Mesendoderm (in vitro differentiated cells): ENCODE measurements at regions not wholly inside any gene's neighbourhood (a gene's known extent, or its start where the extent isn't known, plus 50 kb on each side); places are given as distances from the start of the nearest gene placed in this dataset.

Experiments
- DNase-seq: peaks from one replicate; pipeline ENCODE4 v3.0.0; 2013
- H2AK5ac ChIP-seq: 2 replicates; pipeline ENCODE4 v1.6.1; 2013; ENCODE audit warnings: low read length, inconsistent platforms
- H2BK120ac ChIP-seq: 2 replicates; pipeline ENCODE4 v1.6.1; 2013; ENCODE audit warnings: low read depth, mild to moderate bottlenecking, low read length, moderate library complexity, mixed read lengths
- H2BK15ac ChIP-seq: replicated peaks from 2 replicates; pipeline ENCODE4 v1.6.1; 2013; ENCODE audit warnings: low read depth, mild to moderate bottlenecking, moderate library complexity
- H2BK5ac ChIP-seq: 2 replicates; pipeline ENCODE4 v1.6.1; 2013; ENCODE audit warnings: low read length, inconsistent platforms
- H3K18ac ChIP-seq: 2 replicates; pipeline ENCODE4 v1.6.1; 2013; ENCODE audit warnings: mild to moderate bottlenecking, low read length, mixed read lengths
- H3K23ac ChIP-seq: one replicate; pipeline ENCODE4 v1.6.1; 2013; ENCODE audit warnings: low read length
- H3K27ac ChIP-seq: 2 replicates; pipeline ENCODE4 v1.5.1; 2013; ENCODE audit warnings: low read depth, mild to moderate bottlenecking, inconsistent platforms, low read length, moderate library complexity
- H3K27me3 ChIP-seq: 2 replicates; pipeline ENCODE4 v1.6.1; 2013; ENCODE audit warnings: low read length, control low read depth, mild to moderate bottlenecking, inconsistent platforms; ENCODE audit not compliant: insufficient read depth, poor library complexity
- H3K36me3 ChIP-seq: 2 replicates; pipeline ENCODE4 v1.6.1; 2013; ENCODE audit warnings: low read length, inconsistent platforms; ENCODE audit not compliant: control insufficient read depth, insufficient read depth
- H3K4ac ChIP-seq: one replicate; pipeline ENCODE4 v1.6.1; 2013; ENCODE audit warnings: low read depth, mild to moderate bottlenecking, low read length, moderate library complexity
- H3K4me1 ChIP-seq: 2 replicates; pipeline ENCODE4 v1.6.1; 2013; ENCODE audit warnings: low read depth, low read length, inconsistent platforms; ENCODE audit not compliant: control insufficient read depth
- H3K4me2 ChIP-seq: 2 replicates; pipeline ENCODE4 v1.6.1; 2013; ENCODE audit warnings: low read length
- H3K4me3 ChIP-seq: 2 replicates; pipeline ENCODE4 v1.5.1; 2013; ENCODE audit warnings: mild to moderate bottlenecking, low read length
- H3K56ac ChIP-seq: one replicate; pipeline ENCODE4 v1.6.1; 2013; ENCODE audit warnings: low read length
- H3K79me1 ChIP-seq: 2 replicates; pipeline ENCODE4 v1.6.1; 2013; ENCODE audit warnings: low read length, inconsistent platforms
- H3K79me2 ChIP-seq: 2 replicates; pipeline ENCODE4 v1.6.1; 2013; ENCODE audit warnings: mild to moderate bottlenecking, low read length; ENCODE audit not compliant: control insufficient read depth, insufficient read depth
- H3K9ac ChIP-seq: 2 replicates; pipeline ENCODE4 v1.6.1; 2013; ENCODE audit warnings: low read length, inconsistent platforms
- H4K5ac ChIP-seq: one replicate; pipeline ENCODE4 v1.6.1; 2013; ENCODE audit warnings: low read length
- H4K8ac ChIP-seq: one replicate; pipeline ENCODE4 v1.6.1; 2013; ENCODE audit warnings: low read depth, mild to moderate bottlenecking, control low read depth, low read length, moderate library complexity
- WGBS: extraction: QIAGEN DNeasy Blood & Tissue Kit; methylation state at CpG from one replicate; pipeline ENCODE4 v1.1.7; 2013; ENCODE audit warnings: low lambda C conversion rate, missing lambda C conversion rate; ENCODE audit not compliant: insufficient coverage; ENCODE audit errors: extremely low coverage; 5-methylcytosine and 5-hydroxymethylcytosine counted together

DNA sequence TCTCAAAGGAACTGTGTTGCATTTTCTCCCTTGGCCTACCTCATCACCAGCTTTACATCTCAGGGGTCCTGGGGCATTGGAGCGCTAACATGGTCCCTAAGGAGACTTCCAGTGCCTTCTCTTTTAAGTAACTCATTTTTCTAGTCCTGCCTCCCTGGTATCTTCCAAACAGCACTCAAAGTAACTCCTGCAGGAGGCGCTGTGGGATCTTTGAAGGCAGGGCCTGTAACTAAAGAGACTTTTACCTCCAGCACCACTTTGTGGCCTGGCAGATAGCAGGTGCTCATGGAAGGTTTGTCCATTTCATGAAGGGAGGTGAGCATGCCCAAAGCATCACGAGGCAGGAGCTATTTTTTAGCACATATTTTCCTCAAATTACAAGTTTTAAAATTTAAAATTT, 411.0 kb upstream of the GYPC start:
- H3K23ac ChIP-seq = no peak overlapping the region
- DNase-seq = peak; percentile 87
- no peak overlapping the region for H2AK5ac ChIP-seq
- no peak overlapping the region for H3K18ac ChIP-seq
- no peaks in the 10 kb centered on the region for H3K79me1 ChIP-seq
- no peak overlapping the region for H3K4ac ChIP-seq
- H3K27me3 ChIP-seq = no peaks in the 10 kb centered on the region
- H3K36me3 ChIP-seq = no peaks in the 10 kb centered on the region
- H4K8ac ChIP-seq = no peak overlapping the region
- no peak overlapping the region for H3K56ac ChIP-seq
- H3K4me1 ChIP-seq = no peaks in the 10 kb centered on the region
- no peak overlapping the region for H3K4me3 ChIP-seq
- H2BK120ac ChIP-seq = no peak overlapping the region
- H2BK15ac ChIP-seq = no peak overlapping the region
- no peak overlapping the region for H2BK5ac ChIP-seq
- no peaks in the 10 kb centered on the region for H3K79me2 ChIP-seq
- H3K9ac ChIP-seq = no peak overlapping the region
- no CpG with 5 or more reads among the region's 3 CpGs for WGBS
- H3K27ac ChIP-seq = no peak overlapping the region
- no peak overlapping the region for H4K5ac ChIP-seq
- H3K4me2 ChIP-seq = no peak overlapping the region

DNA sequence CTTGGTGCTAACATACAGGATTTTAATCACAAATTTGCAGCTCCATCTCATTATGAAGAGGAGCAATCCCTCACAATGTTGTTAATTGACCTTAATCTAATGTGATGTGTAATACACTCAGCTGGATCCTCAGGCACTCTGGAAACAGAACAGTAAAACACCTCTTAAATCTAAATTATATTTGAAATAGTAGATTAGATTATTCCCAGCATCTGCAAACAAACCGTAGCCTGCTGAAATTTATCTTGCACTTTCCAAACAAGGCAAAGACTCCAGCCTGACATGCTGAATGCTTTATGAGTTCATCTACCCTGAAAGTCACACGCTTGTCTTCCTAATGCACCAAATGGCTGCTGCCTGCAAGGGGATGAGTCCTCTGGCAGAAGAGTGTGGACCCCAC, 402.3 kb upstream of the GYPC start:
- H2BK120ac ChIP-seq = no peak overlapping the region
- H3K36me3 ChIP-seq = no peaks in the 10 kb centered on the region
- no peak overlapping the region for H2BK5ac ChIP-seq
- H4K5ac ChIP-seq = no peak overlapping the region
- H3K18ac ChIP-seq = no peak overlapping the region
- H3K27ac ChIP-seq = no peak overlapping the region
- H2AK5ac ChIP-seq = no peak overlapping the region
- H3K4ac ChIP-seq = no peak overlapping the region
- no peaks in the 10 kb centered on the region for H3K79me2 ChIP-seq
- H3K4me2 ChIP-seq = no peak overlapping the region
- H3K27me3 ChIP-seq = no peaks in the 10 kb centered on the region
- WGBS = no CpG with 5 or more reads among the region's 2 CpGs
- H2BK15ac ChIP-seq = no peak overlapping the region
- H3K4me1 ChIP-seq = no peaks in the 10 kb centered on the region
- no peak overlapping the region for H3K4me3 ChIP-seq
- H3K79me1 ChIP-seq = no peaks in the 10 kb centered on the region
- no peak overlapping the region for H3K23ac ChIP-seq
- H3K9ac ChIP-seq = no peak overlapping the region
- no peak overlapping the region for H3K56ac ChIP-seq
- peak; percentile 1 for DNase-seq
- no peak overlapping the region for H4K8ac ChIP-seq

DNA sequence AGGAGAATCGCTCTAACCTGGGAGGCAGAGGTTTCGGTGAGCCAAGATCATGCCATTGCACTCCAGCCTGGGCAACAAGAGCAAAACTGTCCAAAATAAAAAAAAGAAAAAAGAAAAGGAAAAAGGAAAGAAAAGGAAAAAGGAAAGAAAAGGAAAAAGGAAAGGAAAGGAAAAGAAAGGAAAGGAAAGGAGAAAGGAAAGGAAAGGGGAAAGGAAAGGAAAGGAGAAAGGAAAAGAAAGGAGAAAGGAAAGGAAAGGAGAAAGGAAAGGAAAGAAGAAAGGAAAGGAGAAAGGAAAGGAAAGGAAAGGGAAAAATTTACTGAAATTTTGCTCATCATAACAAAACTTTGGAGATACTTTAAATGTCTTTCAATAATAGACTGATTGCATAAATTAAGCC, 391.3 kb upstream of the GYPC start:
- no peaks in the 10 kb centered on the region for H3K4me1 ChIP-seq
- no peak overlapping the region for H2AK5ac ChIP-seq
- H3K4me3 ChIP-seq = no peak overlapping the region
- no peak overlapping the region for H3K56ac ChIP-seq
- no peak overlapping the region for H3K18ac ChIP-seq
- H3K4me2 ChIP-seq = no peak overlapping the region
- no peak overlapping the region for H4K8ac ChIP-seq
- DNase-seq = no peak
- no peaks in the 10 kb centered on the region for H3K79me1 ChIP-seq
- no peak overlapping the region for H2BK5ac ChIP-seq
- no peak overlapping the region for H2BK15ac ChIP-seq
- no peak overlapping the region for H3K23ac ChIP-seq
- no peak overlapping the region for H3K27ac ChIP-seq
- H3K79me2 ChIP-seq = no peaks in the 10 kb centered on the region
- no peak overlapping the region for H3K4ac ChIP-seq
- H3K27me3 ChIP-seq = no peaks in the 10 kb centered on the region
- H2BK120ac ChIP-seq = no peak overlapping the region
- H4K5ac ChIP-seq = no peak overlapping the region
- WGBS = no CpG with 5 or more reads among the region's 2 CpGs
- no peaks in the 10 kb centered on the region for H3K36me3 ChIP-seq
- no peak overlapping the region for H3K9ac ChIP-seq

DNA sequence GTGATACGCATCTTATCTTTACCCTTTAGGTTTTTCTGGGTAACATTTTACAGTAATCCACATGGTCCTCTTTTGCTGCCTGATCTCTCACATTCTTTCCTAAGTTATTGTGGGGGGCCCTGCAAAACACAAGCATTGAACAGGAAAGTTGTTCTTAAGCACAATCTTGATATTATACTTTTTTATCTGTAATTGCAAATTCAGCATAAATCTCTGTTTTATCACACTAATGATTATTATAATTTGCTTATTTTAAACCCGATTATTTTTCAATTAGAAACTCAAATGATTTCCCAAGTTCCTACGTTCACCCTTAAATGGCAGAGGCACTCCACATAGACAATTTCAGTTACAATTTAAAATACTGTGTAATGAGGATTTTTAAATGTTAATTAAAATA, 386.0 kb upstream of the GYPC start:
- WGBS = 100% methylated on average over 1 of the region's 3 CpGs

DNA sequence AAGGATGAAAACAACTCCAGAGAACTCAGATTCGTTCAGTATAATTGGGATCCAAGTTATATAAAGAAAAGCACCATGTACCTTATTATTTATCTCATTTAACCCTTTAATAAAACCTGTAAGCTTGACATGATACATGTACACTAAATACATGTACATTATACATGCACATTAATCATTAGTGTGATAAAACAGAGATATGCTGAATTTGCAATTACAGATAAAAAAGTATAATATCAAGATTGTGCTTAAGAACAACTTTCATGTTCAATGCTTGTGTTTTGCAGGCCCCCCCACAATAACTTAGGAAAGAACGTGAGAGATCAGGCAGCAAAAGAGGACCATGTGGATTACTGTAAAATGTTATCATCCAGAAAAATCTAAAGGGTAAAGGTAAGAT, 385.4 kb upstream of the GYPC start:
- H3K9ac ChIP-seq = no peak overlapping the region
- no peak overlapping the region for H4K8ac ChIP-seq
- no peak overlapping the region for H3K27ac ChIP-seq
- H3K79me1 ChIP-seq = no peaks in the 10 kb centered on the region
- no peak overlapping the region for H2BK120ac ChIP-seq
- no peak overlapping the region for H2BK5ac ChIP-seq
- H3K56ac ChIP-seq = no peak overlapping the region
- H3K79me2 ChIP-seq = no peaks in the 10 kb centered on the region
- DNase-seq = no peak
- no peaks in the 10 kb centered on the region for H3K27me3 ChIP-seq
- no peak overlapping the region for H3K4me3 ChIP-seq
- no peak overlapping the region for H3K4me2 ChIP-seq
- H3K4me1 ChIP-seq = no peaks in the 10 kb centered on the region
- H3K18ac ChIP-seq = no peak overlapping the region
- H2AK5ac ChIP-seq = no peak overlapping the region
- no peak overlapping the region for H4K5ac ChIP-seq
- H3K4ac ChIP-seq = no peak overlapping the region
- no CpG with 5 or more reads among the region's 2 CpGs for WGBS
- no peak overlapping the region for H2BK15ac ChIP-seq
- no peak overlapping the region for H3K23ac ChIP-seq
- H3K36me3 ChIP-seq = no peaks in the 10 kb centered on the region

More for the DNA sequence above, 386.0 kb upstream of the GYPC start:
- Histone ChIP-seq H3K4me2 (no peak overlapping the region), H3K79me2 (no peaks in the 10 kb centered on the region), H2AK5ac (no peak overlapping the region), H3K56ac (no peak overlapping the region), H3K27me3 (no peaks in the 10 kb centered on the region), H3K79me1 (no peaks in the 10 kb centered on the region), H3K18ac (no peak overlapping the region), H4K5ac (no peak overlapping the region), H3K4ac (no peak overlapping the region), H3K4me1 (no peaks in the 10 kb centered on the region), H3K36me3 (no peaks in the 10 kb centered on the region), H2BK120ac (no peak overlapping the region), H3K9ac (no peak overlapping the region), H2BK5ac (no peak overlapping the region), H2BK15ac (no peak overlapping the region), H3K4me3 (no peak overlapping the region), H4K8ac (no peak overlapping the region), H3K23ac (no peak overlapping the region), H3K27ac (no peak overlapping the region)
- DNase-seq = no peak

DNA sequence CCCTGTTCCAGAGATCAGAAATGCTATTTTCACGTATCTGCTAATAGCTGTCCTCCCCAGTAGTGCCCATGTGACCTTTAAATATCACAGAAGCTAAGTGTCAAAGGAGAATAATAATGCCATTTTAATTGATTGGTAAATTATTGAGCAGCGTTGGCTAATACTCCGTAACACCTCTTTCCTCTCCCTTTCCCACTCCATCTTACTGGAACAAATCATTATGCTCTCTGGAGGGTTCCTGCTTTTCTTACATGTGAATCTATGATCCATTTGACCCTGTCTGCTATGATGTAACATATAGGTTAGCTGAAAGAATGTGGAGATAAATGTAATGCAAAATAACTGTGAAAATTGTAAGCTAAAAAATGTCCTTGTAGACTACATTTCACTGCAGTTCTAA, 383.6 kb upstream of the GYPC start:
- no peak overlapping the region for H3K9ac ChIP-seq
- H3K56ac ChIP-seq = no peak overlapping the region
- no peak overlapping the region for H2AK5ac ChIP-seq
- H3K4me1 ChIP-seq = no peaks in the 10 kb centered on the region
- H3K4me2 ChIP-seq = no peak overlapping the region
- H3K79me2 ChIP-seq = no peaks in the 10 kb centered on the region
- H3K18ac ChIP-seq = no peak overlapping the region
- no peak overlapping the region for H4K5ac ChIP-seq
- H3K4me3 ChIP-seq = no peak overlapping the region
- H4K8ac ChIP-seq = no peak overlapping the region
- H3K23ac ChIP-seq = no peak overlapping the region
- no peaks in the 10 kb centered on the region for H3K27me3 ChIP-seq
- H2BK5ac ChIP-seq = no peak overlapping the region
- H3K4ac ChIP-seq = no peak overlapping the region
- no peak overlapping the region for H3K27ac ChIP-seq
- no peak overlapping the region for H2BK120ac ChIP-seq
- no peaks in the 10 kb centered on the region for H3K36me3 ChIP-seq
- no peak overlapping the region for H2BK15ac ChIP-seq
- WGBS = no CpG with 5 or more reads among the region's 3 CpGs
- no peaks in the 10 kb centered on the region for H3K79me1 ChIP-seq
- no peak for DNase-seq
